ENCODE measurements at regions not wholly inside any gene's neighbourhood (a gene's known extent, or its start where the extent isn't known, plus 50 kb on each side); places are given as distances from the start of the nearest gene placed in this dataset.
"Not testable (repeated sequence)": the region's sequence is repeated elsewhere in the genome, so short reads cannot be mapped to it uniquely, and the experiment has no call there.

- FAIRE-seq, result no peak
These were observed 1004.4 kb upstream of the ZEB2 start for GRCh38 chr2:145524303-145524702.

- FAIRE-seq, result not testable (repeated sequence)
These were observed 999.3 kb upstream of the ZEB2 start for GRCh38 chr2:145519254-145519653.

- FAIRE-seq, result no peak
These were observed 992.0 kb upstream of the ZEB2 start for GRCh38 chr2:145511946-145512345.

- FAIRE-seq, result no peak
These were observed 983.6 kb upstream of the ZEB2 start for GRCh38 chr2:145503511-145503910.

- FAIRE-seq, result no peak
These were observed 982.0 kb upstream of the ZEB2 start for GRCh38 chr2:145501920-145502319.

GRCh38 chr2:145495590-145495989, 975.7 kb upstream of the ZEB2 start:
- FAIRE-seq, result no peak

- no peak for FAIRE-seq
These were observed 974.5 kb upstream of the ZEB2 start for GRCh38 chr2:145494441-145494840.

GRCh38 chr2:145488571-145488970, 968.7 kb upstream of the ZEB2 start:
- FAIRE-seq, result no peak

- peak; percentile 15 for FAIRE-seq
These were observed 964.7 kb upstream of the ZEB2 start for GRCh38 chr2:145484448-145485097.

- FAIRE-seq, result no peak
These were observed 963.9 kb upstream of the ZEB2 start for GRCh38 chr2:145483854-145484253.

GRCh38 chr2:145481334-145481922, 961.5 kb upstream of the ZEB2 start:
- FAIRE-seq, result no peak

GRCh38 chr2:145464866-145465265, 944.9 kb upstream of the ZEB2 start:
- no peak for FAIRE-seq

GRCh38 chr2:145460112-145460511, 940.2 kb upstream of the ZEB2 start:
- FAIRE-seq, result no peak

- FAIRE-seq, result no peak
These were observed 911.4 kb upstream of the ZEB2 start for GRCh38 chr2:145431181-145431951.

GRCh38 chr2:145423809-145424208, 903.9 kb upstream of the ZEB2 start:
- no peak for FAIRE-seq

- no peak for FAIRE-seq
These were observed 902.7 kb upstream of the ZEB2 start for GRCh38 chr2:145422576-145422975.

GRCh38 chr2:145421841-145422240, 901.9 kb upstream of the ZEB2 start:
- no peak for FAIRE-seq

GRCh38 chr2:145416640-145417039, 896.7 kb upstream of the ZEB2 start:
- FAIRE-seq, result no peak

GRCh38 chr2:145415151-145415550, 895.2 kb upstream of the ZEB2 start:
- no peak for FAIRE-seq

GRCh38 chr2:145413261-145414030, 893.5 kb upstream of the ZEB2 start:
- FAIRE-seq, result no peak

- no peak for FAIRE-seq
These were observed 892.2 kb upstream of the ZEB2 start for GRCh38 chr2:145412155-145412554.

- no peak for FAIRE-seq
These were observed 891.6 kb upstream of the ZEB2 start for GRCh38 chr2:145411493-145411892.

- no peak for FAIRE-seq
These were observed 890.2 kb upstream of the ZEB2 start for GRCh38 chr2:145410086-145410485.

Measured in TTC549 (cell line).